KBM-7 (cell line): ENCODE measurements at regions not wholly inside any gene's neighbourhood (a gene's known extent, or its start where the extent isn't known, plus 50 kb on each side); places are given as distances from the start of the nearest gene placed in this dataset.
"Not testable (repeated sequence)": the region's sequence is repeated elsewhere in the genome, so short reads cannot be mapped to it uniquely, and the experiment has no call there.

Source experiments
- DNase-seq: peaks from one replicate; pipeline ENCODE4 v3.0.0-alpha.2; 2015
- in situ Hi-C: fragments of 300-500 bp; cut with MboI; formaldehyde crosslinking; loops from 2 replicates; pipeline ENCODE4 v1.14.3; 2020; ENCODE audit warnings: low sequenced_read_pairs, low pct_unique_long_range_greater_than_20kb, mixed read lengths

DNA sequence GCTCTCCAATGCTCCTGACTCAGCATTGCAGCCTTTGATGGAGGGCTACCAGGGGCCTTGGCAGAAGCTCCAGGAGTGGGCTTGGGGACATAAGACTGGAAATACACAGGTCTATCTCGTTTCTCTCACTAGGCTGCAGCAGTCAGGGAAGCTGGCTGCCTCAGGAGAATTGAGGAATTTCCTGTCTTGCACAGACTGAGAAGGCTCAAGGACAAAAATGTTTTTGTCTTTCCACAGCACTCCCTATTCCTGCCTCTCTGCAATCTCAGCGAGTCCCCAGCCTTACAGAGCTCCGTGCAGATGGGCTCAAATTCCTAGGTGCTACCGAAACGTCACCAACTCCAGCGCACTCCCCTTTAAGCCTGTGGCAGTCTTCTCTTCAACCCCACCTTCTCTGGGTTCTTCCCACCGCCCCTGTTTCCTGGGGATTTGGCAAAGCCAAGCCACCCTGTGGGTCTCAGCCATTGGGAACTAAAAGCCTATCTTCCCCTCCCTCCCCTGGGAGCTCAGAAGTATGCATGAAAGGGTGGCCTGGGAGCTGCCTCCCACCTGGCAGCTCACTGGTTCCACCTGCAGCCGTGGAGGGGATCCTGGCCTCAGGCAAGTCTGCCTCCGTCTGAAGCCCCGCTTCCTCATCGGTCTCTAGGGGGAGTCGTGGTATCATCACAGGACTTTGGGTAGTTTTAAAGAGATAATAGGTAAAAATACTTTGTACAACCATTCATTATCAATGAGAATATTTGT lies 322.6 kb upstream of the FRG2C start:
- no peak for DNase-seq
- in situ Hi-C loops: no loop called here

DNA sequence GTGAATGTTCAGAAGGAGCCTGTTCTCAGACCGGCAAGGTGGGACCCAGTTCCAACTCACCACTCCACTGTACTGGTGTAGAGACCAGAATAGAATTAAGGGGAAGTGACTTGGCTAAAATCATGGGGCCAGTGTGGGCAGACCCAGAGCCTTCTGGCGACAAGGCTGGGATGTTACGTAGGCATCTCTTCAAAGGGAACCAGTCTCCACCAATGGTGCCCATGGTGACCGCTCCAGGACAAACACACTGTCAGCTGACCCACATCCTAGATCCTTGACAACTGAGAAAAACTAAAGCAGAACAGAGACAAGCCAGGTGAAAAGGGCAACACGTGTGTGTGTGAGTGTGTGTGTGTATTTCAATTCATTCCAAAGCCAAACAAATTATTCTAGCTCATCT lies 321.7 kb upstream of the FRG2C start:
- DNase-seq: no peak
- in situ Hi-C loops: no loop called here

DNA sequence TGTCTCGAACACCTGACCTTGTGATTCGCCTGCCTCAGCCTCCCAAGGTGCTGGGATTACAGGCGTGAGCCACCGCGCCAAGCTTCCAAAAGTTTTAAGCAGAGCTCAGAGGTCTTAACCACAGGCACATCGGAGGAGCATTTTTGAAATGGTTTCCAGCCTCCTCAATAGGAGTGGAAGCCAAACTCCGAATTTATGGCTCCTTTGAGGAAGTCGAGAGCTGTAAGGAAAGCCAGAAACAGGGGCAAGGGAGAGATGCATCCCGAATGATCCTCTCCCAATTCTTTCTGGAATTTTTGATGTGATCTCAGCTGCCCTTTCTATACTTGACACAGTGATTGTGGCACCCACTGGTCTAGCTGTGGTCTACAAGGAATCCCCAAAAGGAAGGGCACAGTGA lies 313.6 kb upstream of the FRG2C start:
- DNase-seq, in situ Hi-C loops: not testable (repeated sequence)

DNA sequence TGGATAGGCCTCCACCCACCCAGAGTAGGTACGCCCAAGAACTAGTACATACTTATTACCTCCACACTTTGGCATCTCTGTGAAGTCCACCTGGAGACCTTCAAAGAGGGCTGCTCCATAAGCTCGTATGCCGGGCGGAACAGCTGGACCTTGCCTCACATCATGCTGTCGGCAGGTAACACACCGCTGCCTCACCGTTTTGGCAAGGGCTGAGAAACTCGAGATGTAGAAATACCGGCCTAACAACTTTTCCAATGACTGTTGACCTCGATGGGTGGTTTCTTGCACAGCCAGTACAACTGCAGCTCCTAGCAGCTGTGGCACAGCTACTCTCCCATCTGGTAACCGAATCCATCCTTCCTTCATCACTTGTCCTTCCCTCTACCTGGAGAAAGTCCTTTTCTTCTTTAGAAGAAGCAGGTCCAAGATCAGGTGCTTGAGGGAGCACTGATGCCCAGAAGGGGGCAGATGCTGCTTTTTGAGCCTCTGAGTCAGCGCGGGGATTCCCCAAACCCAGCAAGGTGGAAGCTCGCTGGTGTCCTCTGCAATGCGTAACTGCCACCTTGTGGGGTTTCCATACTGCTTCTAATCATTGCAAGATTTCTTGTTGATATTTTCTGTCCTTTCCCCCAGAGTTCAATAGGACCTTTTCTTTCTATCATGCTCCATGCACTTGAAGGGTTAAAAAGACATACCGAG lies 301.9 kb upstream of the FRG2C start:
- not testable (repeated sequence) for DNase-seq

DNA sequence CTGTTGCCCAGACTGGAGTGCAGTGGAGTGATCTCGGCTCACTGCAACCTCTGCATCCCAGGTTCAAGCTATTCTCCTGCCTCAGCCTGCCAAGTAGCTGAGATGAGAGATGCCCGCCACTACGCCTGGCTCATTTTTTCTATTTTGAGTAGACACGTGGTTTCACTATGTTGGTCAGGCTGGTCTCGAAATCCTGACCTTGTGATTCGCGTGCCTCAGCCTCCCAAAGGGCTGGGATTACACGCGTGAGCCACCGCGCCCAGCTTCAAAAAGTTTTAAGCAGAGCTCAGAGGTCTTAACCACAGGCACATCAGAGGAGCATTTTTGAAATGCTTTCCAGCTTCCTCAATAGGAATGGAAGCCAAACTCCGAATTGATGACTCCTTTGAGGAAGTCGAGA lies 291.2 kb upstream of the FRG2C start:
- DNase-seq, in situ Hi-C loops: not testable (repeated sequence)

More for the DNA sequence above, 301.9 kb upstream of the FRG2C start:
- in situ Hi-C loops: not testable (repeated sequence)

DNA sequence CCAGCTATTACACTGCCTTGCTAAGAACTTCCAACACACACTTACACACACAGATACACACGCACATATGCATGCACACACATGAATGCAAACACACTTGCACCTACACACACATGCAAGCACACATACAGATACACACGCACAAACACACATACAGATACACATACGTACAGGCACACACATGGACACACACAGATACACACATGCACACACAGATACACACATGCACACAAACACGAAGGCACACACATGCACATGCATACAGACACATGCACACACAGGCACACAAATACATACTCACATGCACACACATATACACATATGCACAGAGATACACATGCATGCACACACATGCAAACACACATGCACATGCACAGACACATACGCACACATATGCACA lies 284.3 kb upstream of the FRG2C start:
- in situ Hi-C loops, DNase-seq: not testable (repeated sequence)

DNA sequence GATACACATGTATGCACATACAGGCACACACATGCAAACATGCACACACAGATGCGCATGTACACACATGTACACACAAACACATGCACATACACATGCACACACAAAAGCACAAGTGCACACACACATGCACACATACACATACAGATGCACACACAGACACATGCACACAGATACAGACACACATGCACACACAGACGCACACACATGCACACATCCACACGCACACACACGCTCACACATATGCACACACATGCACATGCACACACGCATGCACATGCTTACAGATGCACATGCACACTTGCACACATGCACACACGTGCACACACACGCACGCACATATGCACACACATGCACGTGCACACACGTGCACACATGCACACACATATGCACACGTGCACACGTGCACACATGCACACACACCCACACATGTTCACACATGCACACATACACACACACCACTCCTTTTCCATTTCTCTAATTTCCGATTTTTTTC lies 283.8 kb upstream of the FRG2C start:
- in situ Hi-C loops: no loop called here
- no peak for DNase-seq

DNA sequence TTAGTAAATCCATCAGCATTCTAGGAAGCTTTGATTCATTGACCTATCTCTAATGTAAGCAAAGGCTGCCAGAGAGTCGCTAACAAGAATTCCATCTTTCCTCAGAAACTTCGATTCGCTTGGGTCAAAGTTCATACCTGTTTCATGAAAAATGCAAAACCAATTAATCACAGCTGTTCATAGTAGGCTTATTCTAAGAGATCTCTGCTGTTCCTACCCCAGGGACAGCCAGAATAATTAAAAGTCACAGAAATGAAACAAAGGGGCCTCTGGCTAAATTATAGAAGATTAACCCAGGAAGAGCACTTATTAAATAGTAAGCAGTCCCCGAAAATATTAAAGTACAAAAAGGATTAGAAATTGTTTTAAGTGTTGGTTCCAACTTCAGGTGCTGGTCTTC lies 280.1 kb upstream of the FRG2C start:
- in situ Hi-C loops, DNase-seq: not testable (repeated sequence)

DNA sequence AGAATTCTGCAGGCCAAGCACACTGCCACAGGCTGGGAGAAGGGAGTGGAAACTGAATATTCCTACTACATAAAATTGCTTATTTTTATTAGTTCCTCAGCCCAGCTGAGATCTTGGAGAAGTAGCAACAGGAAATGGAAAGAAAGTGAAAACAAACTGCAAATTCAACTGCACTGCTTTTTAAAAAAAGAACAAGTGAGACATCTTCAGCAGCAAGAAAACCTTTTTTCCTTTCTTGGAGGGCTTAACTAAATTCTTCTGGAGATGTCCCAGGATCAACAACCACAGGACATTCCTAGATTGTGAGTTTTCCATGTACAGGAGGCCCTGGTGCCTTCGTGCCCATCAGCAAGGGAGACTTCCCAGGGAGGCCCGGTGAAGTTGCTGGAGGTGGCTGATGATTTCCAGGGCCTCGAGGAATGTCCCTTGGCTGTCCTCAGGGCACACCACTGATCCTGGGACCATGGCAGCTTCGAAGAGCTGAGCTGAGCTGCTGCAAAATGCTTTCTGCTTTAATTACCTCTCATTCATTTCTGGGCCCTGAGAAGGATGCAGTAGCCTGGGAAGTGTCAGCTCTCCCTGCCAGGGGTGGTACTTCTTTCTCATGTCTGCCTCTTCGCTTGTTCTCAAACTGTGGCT lies 275.5 kb upstream of the FRG2C start:
- DNase-seq, in situ Hi-C loops: not testable (repeated sequence)

DNA sequence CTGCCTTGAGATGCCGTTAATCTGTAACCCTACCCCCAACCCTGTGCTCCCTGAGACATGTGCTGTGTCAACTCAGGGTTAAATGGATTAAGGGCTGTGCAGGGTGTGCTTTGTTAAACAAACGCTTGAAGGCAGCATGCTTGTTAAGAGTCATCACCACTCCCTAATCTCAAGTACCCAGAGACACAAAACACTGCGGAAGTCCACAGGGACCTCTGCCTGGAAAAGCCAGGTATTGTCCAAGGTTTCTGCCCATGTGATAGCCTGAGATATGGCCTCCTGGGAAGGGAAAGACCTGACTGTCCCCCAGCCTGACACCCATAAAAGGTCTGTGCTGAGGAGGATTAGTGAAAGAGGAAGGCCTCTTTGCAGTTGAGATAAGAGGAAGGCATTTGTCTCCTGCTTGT lies 270.8 kb upstream of the FRG2C start:
- in situ Hi-C loops, DNase-seq: not testable (repeated sequence)

DNA sequence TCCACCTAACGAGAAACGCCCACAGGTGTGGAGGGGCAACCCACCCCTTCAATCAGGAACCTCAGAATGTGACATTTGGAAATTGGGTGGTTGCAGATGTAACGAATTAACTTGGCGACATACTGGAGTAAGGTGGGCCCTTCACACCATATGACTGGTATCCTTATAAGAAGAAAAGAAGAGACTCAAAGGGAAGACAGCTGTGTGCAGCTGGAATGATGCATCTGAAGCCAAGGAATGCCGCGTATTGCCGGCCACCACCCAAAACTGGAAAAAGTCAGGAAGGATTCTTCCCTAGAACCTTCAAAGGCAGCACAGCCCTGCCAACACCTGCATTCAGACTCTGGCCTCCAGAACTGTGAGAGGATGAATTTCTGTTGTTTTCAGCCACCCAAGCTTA lies 270.0 kb upstream of the FRG2C start:
- in situ Hi-C loops: not testable (repeated sequence)

DNA sequence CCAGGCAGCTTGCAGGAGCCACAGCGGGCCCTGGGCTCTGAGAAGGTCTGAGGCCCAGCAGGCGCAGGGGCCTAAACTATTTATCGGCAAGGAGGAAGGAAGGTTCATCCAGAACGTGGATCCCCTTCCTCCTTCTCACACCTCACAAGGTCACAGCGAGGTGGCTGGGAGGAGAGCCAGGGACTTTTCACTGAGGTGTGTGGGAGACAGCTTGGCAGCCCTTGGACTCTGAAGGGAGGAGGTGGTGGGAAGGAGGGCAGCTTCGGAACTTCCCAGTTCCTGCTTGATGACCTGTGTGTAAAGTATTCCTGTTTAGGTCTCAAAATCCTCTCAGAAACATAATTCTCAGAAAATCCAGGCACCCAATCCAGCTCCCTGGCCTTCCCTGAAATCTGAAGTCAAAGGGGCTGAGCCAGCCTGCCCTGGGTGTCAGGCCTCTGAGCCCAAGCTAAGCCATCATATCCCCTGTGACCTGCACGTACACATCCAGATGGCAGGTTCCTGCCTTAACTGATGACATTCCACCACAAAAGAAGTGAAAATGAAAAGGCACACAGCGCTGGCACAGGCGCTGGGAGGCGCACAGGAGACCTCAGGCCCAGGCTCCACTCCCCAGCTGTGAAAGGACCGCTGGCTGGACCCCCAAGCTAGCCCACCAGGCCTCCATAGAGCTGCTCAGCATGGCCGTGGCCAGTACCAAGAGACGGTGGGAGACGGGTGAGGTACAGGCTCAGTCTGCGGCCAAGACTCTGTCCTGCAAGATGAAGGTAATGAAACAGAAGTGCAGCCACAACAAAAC lies 269.4 kb upstream of the FRG2C start:
- in situ Hi-C loops, DNase-seq: not testable (repeated sequence)

More for the DNA sequence above, 270.0 kb upstream of the FRG2C start:
- DNase-seq: not testable (repeated sequence)

DNA sequence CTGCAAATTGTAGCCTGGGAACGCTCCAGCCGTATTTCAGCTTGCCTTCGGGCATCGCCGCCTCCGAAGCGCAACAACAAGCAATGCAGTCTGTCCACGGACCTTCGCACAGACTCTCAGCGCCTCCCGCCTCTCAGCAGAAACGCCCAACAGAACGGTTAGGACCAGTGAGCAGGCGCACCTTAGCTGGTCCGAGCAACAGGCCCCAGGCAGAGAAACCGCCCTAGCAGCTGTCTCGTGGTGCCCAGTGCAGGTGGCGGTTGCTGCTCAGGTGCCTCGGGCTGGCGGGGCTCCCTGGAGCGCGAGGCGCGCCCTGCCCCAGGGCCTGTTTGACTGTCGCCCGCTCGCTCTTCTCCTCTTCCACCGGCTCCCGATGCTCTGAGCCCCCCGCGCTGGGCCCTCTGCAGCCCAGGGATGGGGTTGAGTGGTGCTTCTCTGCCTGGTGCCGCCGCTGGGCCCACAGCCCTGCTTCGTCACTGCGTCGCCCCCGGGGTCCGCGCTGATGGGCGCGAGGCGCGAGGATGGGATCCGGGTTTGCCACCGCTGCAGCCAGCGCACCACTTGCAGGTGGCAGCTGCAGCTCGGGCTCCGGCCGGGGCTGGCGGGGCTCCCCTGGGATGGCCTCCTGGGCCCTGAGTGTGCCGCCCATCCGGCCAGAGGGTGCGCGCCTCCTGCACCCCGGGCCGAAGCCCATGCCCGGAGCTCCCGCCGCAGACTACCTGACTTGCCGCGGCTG lies 268.4 kb upstream of the FRG2C start:
- in situ Hi-C loops: no loop called here
- DNase-seq: no peak

DNA sequence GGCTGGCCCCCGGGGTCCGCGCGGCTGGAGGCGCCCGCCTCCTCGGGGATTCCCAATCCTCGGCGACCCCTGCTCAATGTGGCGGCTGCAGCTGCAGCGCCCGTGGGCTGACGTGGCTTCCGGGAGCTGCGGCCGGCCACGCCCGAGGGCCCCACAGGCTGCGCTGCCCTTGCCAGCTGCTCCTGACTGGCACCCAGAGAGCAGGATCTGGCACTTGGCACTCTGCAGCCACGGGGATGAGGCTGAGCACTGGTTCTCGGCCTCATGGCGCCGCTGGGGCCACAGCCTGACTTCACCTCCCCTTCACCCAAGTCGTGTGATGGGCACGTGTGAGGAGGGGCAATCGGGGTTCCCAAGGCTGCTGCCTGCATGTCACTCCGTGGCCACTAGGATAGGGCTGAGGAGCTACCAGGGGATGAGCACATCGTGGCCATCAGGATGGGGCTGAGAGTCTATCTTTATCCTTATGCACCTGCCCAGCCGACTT lies 267.8 kb upstream of the FRG2C start:
- in situ Hi-C loops: no loop called here

DNA sequence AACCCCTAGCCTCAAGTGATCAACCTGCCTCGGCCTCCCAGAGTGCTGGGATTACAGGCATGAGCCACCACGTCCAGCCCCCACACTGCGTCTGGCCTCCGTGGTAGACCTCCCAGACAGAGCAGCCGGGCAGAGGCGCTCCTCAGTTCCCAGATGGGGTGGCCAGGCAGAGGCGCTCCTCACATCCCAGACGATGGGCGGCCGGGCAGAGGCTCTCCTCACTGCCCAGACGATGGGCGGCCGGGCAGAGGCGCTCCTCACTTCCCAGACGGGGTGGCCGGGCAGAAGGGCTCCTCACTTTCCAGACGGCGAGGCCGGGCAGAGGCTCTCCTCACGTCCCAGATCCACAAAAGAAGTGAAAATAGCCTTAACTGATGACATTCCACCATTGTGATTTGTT lies 266.6 kb upstream of the FRG2C start:
- DNase-seq, in situ Hi-C loops: not testable (repeated sequence)

More for the DNA sequence above, 267.8 kb upstream of the FRG2C start:
- no peak for DNase-seq

DNA sequence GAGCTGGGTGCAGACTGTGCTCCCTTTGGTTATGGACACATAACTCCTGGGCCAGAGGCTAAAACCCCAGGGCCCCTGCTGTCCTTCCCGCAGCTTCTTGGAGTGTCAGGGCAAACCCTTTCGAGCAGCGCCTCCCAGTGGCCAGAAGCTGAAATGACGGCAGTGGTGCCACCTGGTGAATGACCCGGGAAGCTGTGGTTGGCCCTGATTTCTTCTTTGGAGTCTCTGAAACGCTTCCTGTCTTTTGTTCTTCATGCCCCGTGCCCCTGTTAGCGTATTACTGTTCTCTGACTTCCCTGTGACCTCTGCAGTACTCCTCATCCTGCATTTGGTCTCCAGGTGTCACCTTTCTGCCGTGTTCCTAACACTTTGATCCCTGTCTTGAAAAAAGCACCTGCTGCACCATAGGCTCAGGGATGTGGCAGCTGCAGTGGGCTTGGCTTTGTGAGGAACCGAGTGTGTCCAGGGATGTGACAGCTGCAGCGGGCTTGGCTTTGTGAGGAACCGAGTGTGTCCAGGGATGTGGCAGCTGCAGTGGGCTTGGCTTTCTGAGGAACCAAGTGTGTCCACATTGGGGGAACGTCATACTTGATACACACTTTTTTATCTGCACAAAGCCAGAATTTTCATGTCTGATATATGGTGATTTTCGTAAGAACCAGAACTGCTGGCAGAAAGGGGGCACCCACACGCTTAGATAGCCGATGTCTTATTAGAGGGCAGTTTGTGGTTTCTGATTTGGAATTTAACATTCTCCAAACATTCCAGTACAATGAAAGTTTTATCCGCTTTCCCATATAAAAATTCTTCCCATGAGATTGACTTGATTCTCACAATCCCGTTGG lies 241.8 kb upstream of the FRG2C start:
- in situ Hi-C loops: not testable (repeated sequence)
- DNase-seq: peak; percentile 64

DNA sequence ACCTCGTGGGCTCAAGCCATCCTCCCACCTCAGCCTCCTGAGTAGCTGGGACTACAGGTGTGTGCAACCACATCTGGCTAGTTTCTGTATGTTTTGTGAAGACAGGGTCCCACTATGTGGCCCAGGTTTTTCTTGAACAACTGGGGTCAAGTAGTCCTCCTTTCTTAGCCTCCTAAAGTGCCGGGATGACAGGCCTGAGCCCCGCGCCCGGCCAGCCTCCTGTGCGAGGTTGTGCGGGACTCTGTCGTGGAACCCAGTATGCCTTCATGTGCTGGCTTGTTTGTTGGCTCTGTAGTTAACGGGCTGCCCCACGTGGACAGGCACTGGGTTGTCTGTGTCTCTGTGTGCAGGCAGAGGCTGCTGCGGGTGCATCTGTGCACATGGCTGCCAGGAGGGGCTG lies 238.7 kb upstream of the FRG2C start:
- DNase-seq, in situ Hi-C loops: not testable (repeated sequence)
